Endothelial cell of umbilical vein (primary cell): ENCODE measurements at regions not wholly inside any gene's neighbourhood (a gene's known extent, or its start where the extent isn't known, plus 50 kb on each side); places are given as distances from the start of the nearest gene placed in this dataset.

Experiments
- BruUV-seq: library from RNA; stranded (reverse); fragments of 400-500 nt; replicated peaks from 2 replicates; lab custom pipeline; 2021; lab: Mats Ljungman, UMichigan
- CTCF ChIA-PET: fragments of 300-600, 350-600 bp; sonication (Branson Sonifier 250); formaldehyde crosslinking; loops from one replicate; lab custom pipeline; 2021; ENCODE audit warnings: antibody characterized with exemption, inconsistent platforms; lab: Charles Lee
- POLR2A ChIA-PET: fragments of 300-600, 350-600 bp; sonication (Branson Sonifier 250); formaldehyde crosslinking; loops from one replicate; lab custom pipeline; 2021; ENCODE audit warnings: antibody characterized with exemption, inconsistent platforms; lab: Charles Lee
- DNase-seq: peaks from one replicate; pipeline ENCODE4 v3.0.0-alpha.2; 2011; ENCODE audit warnings: low read depth, low spot score
- FAIRE-seq: peaks from 2 replicates; lab custom pipeline; 2011; peaks lifted over from hg19 to GRCh38; lab: Jason Lieb, UNC
- H2AFZ ChIP-seq: 2 replicates; pipeline ENCODE4 v1.6.0; 2012; ENCODE audit warnings: low read depth, low read length, control low read depth, inconsistent platforms
- H3K27ac ChIP-seq: 2 replicates; pipeline ENCODE4 v1.5.1; 2011; ENCODE audit warnings: low read depth, mild to moderate bottlenecking, control low read depth, low read length, moderate library complexity; ENCODE audit not compliant: insufficient read depth
- H3K27me3 ChIP-seq, 2 experiments: 2 replicates each; pipeline versions ENCODE4 v1.6.0 to v1.6.1; 2011; ENCODE audit warnings: low read length in 2 of 2, mixed read lengths in 1 of 2; ENCODE audit not compliant: control insufficient read depth in 2 of 2, insufficient read depth in 2 of 2
- H3K36me3 ChIP-seq, 2 experiments: 2 replicates in 1 of 2; 3 replicates in 1 of 2; pipeline ENCODE4 v1.5.1; 2011; ENCODE audit warnings: low read length in 2 of 2, mild to moderate bottlenecking in 1 of 2, moderate library complexity in 1 of 2; ENCODE audit not compliant: control insufficient read depth in 2 of 2, insufficient read depth in 2 of 2; ENCODE audit errors: extremely low read depth in 1 of 2
- H3K4me1 ChIP-seq: 3 replicates; pipeline ENCODE4 v1.5.1; 2011; ENCODE audit warnings: mild to moderate bottlenecking, low read length; ENCODE audit not compliant: control insufficient read depth, insufficient read depth; ENCODE audit errors: extremely low read depth
- H3K4me2 ChIP-seq: 2 replicates; pipeline ENCODE4 v1.6.1; 2011; ENCODE audit warnings: low read length, control low read depth, mixed read lengths; ENCODE audit not compliant: insufficient read depth
- H3K4me3 ChIP-seq, 3 experiments: fragments of 200-600 bp in 1 of 3; sonication (generic), shearing (Covaris generic) in 1 of 3; replicated peaks in 1 of 3; 2 replicates each; pipeline ENCODE4 v1.5.1; 2011 to 2016; ENCODE audit warnings: control low read depth in 3 of 3, low read length in 3 of 3, mild to moderate bottlenecking in 2 of 3, inconsistent platforms in 1 of 3, low read depth in 1 of 3, moderate library complexity in 1 of 3; ENCODE audit not compliant: insufficient read depth in 1 of 3
- H3K79me2 ChIP-seq: 2 replicates; pipeline ENCODE4 v1.6.0; 2012; ENCODE audit warnings: low read length, inconsistent platforms; ENCODE audit not compliant: control insufficient read depth, insufficient read depth
- H3K9ac ChIP-seq: replicated peaks from 2 replicates; pipeline ENCODE3; 2011; ENCODE audit warnings: low read length, control low read depth; ENCODE audit not compliant: insufficient read depth; ENCODE audit errors: extremely low read depth
- H3K9me1 ChIP-seq: replicated peaks from 3 replicates; pipeline ENCODE4 v1.6.0; 2011; ENCODE audit warnings: mild to moderate bottlenecking, low read length; ENCODE audit not compliant: control insufficient read depth, insufficient read depth; ENCODE audit errors: extremely low read depth
- H3K9me3 ChIP-seq: replicated peaks from 2 replicates; pipeline ENCODE4 v1.5.1; 2012; ENCODE audit warnings: low read length, inconsistent platforms; ENCODE audit not compliant: control insufficient read depth, insufficient read depth
- H4K20me1 ChIP-seq: replicated peaks from 2 replicates; pipeline ENCODE3; 2011; ENCODE audit warnings: mild to moderate bottlenecking, low read length; ENCODE audit not compliant: control insufficient read depth, insufficient read depth; ENCODE audit errors: extremely low read depth
- EZH2 ChIP-seq: IDR thresholded peaks from 2 replicates; pipeline ENCODE4 v1.6.1; 2012; ENCODE audit warnings: borderline replicate concordance, low read depth, mild to moderate bottlenecking, moderate library complexity, low read length, inconsistent platforms; ENCODE audit not compliant: severe bottlenecking
- GATA2 ChIP-seq: IDR thresholded peaks from 2 replicates; pipeline ENCODE4 v1.7.0; 2011; ENCODE audit warnings: low read depth, mild to moderate bottlenecking, moderate library complexity, mixed read lengths, low read length; ENCODE audit not compliant: insufficient read length, insufficient read depth
- MAX ChIP-seq: IDR thresholded peaks from 2 replicates; pipeline ENCODE4 v1.6.1; 2011; ENCODE audit not compliant: insufficient read depth, insufficient read length
- MYC ChIP-seq: IDR thresholded peaks from one replicate; pipeline ENCODE4 v1.6.1; 2011; ENCODE audit warnings: mild to moderate bottlenecking, low read depth, low read length
- POLR2A ChIP-seq: IDR thresholded peaks from 2 replicates; pipeline ENCODE4 v1.6.1; 2012; ENCODE audit warnings: low read depth, mild to moderate bottlenecking, control low read depth, low read length
- POLR2AphosphoS5 ChIP-seq: IDR thresholded peaks from 2 replicates; pipeline ENCODE4 v1.6.1; 2012; ENCODE audit warnings: low read depth, mild to moderate bottlenecking, control low read depth, low read length, moderate library complexity; ENCODE audit not compliant: insufficient read depth
- dilution Hi-C: fragments of 300-500 bp; cut with MboI; formaldehyde crosslinking; loops from one replicate; pipeline ENCODE4 v1.15.0; 2019; ENCODE audit warnings: low sequenced_read_pairs; ENCODE audit not compliant: extremely low pct_ligation_motif_present
- intact Hi-C: fragments of 100-400 bp; cut with micrococcal nuclease; formaldehyde crosslinking; loops from one replicate; pipeline ENCODE4 v1.10.0; 2022
- TF ChIP-seq, protein P1 (sequence below), 2 donors: IDR thresholded peaks; 1 replicate in 1 of 2; 2 replicates in 1 of 2; pipeline ENCODE4 v1.5.1; 2011; ENCODE audit warnings: low read length in 2 of 2, mild to moderate bottlenecking in 2 of 2, moderate library complexity in 2 of 2, control low read depth in 1 of 2, inconsistent platforms in 1 of 2, low read depth in 1 of 2; ENCODE audit not compliant: insufficient read depth in 1 of 2; ENCODE audit errors: extremely low read depth in 1 of 2

GRCh38 chr1:191702124-191702523 is 456.1 kb upstream of the RGS18 start:
- Histone ChIP-seq H3K36me3 (no peaks in the 10 kb centered on the region), H3K9me1 (no peaks in the 10 kb centered on the region), H3K4me2 (no peak overlapping the region), H3K9me3 (no peaks in the 10 kb centered on the region), H3K4me3 (no peak overlapping the region), H3K9ac (no peak overlapping the region), H3K27me3 (no peaks in the 10 kb centered on the region), H4K20me1 (no peaks in the 10 kb centered on the region), H3K27ac (no peak overlapping the region), H3K4me1 (no peaks in the 10 kb centered on the region), H2AFZ (no peak overlapping the region), H3K79me2 (no peaks in the 10 kb centered on the region)
- POLR2A ChIA-PET, result no interaction called here
- DNase-seq, result no peak
- no TSS peak for BruUV-seq
- no peak for FAIRE-seq
- intact Hi-C loops (no loop called here), dilution Hi-C loops (no loop called here)
- CTCF ChIA-PET, result no interaction called here
- TF ChIP-seq POLR2AphosphoS5 (no peak), POLR2A (no peak), MYC (no peak), GATA2 (no peak), MAX (no peak), EZH2 (no peak)
- TF ChIP-seq, protein P1, sequence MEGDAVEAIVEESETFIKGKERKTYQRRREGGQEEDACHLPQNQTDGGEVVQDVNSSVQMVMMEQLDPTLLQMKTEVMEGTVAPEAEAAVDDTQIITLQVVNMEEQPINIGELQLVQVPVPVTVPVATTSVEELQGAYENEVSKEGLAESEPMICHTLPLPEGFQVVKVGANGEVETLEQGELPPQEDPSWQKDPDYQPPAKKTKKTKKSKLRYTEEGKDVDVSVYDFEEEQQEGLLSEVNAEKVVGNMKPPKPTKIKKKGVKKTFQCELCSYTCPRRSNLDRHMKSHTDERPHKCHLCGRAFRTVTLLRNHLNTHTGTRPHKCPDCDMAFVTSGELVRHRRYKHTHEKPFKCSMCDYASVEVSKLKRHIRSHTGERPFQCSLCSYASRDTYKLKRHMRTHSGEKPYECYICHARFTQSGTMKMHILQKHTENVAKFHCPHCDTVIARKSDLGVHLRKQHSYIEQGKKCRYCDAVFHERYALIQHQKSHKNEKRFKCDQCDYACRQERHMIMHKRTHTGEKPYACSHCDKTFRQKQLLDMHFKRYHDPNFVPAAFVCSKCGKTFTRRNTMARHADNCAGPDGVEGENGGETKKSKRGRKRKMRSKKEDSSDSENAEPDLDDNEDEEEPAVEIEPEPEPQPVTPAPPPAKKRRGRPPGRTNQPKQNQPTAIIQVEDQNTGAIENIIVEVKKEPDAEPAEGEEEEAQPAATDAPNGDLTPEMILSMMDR (IDR thresholded peaks at IDR 0.05; ENCODE audit: extremely low read depth in 1 of 2, insufficient read depth in 1 of 2, low read depth in 1 of 2, low read length in 2 of 2), result no peak
